Left ventricle myocardium inferior (tissue), 1 donor: ENCODE measurements at regions not wholly inside any gene's neighbourhood (a gene's known extent, or its start where the extent isn't known, plus 50 kb on each side); places are given as distances from the start of the nearest gene placed in this dataset.
"Not testable (repeated sequence)": the region's sequence is repeated elsewhere in the genome, so short reads cannot be mapped to it uniquely, and the experiment has no call there.

Source experiments
- DNase-seq: peaks from one replicate; pipeline ENCODE4 v3.0.0-alpha.2; 2020
- H3K27ac ChIP-seq: fragments of 200-600 bp; replicated peaks from 2 replicates; pipeline ENCODE4 v1.8.0; 2021
- H3K27me3 ChIP-seq: fragments of 200-600 bp; 2 replicates; pipeline ENCODE4 v1.8.0; 2021; ENCODE audit warnings: low read depth
- H3K36me3 ChIP-seq: fragments of 200-600 bp; 2 replicates; pipeline ENCODE4 v1.8.0; 2021
- H3K4me1 ChIP-seq: fragments of 200-600 bp; 2 replicates; pipeline ENCODE4 v1.8.0; 2021
- H3K4me3 ChIP-seq: fragments of 200-600 bp; 2 replicates; pipeline ENCODE4 v1.8.0; 2021; ENCODE audit warnings: mild to moderate bottlenecking, moderate library complexity
- H3K9me3 ChIP-seq: fragments of 200-600 bp; replicated peaks from 2 replicates; pipeline ENCODE4 v1.8.0; 2021
- CTCF ChIP-seq: fragments of 200-600 bp; IDR thresholded peaks from 2 replicates; pipeline ENCODE4 v1.8.0; 2021; ENCODE audit warnings: antibody characterized with exemption, mild to moderate bottlenecking, borderline replicate concordance
- intact Hi-C: fragments of 100-400 bp; cut with micrococcal nuclease; formaldehyde crosslinking; loops from one replicate; pipeline ENCODE4 v1.11.0; 2022
- donor health status: DM: no; HTN: yes; CAD: no; lungs with severe emphysema.

- H3K27ac ChIP-seq, result no peak overlapping the region
- no peaks in the 10 kb centered on the region for H3K36me3 ChIP-seq
- H3K4me3 ChIP-seq, result no peak overlapping the region
- no peaks in the 10 kb centered on the region for H3K27me3 ChIP-seq
- no peaks in the 10 kb centered on the region for H3K4me1 ChIP-seq
- no peak for TF ChIP-seq CTCF
- peaks cover 23% of the 10 kb centered on the region for H3K9me3 ChIP-seq
- intact Hi-C loops, result no loop called here
- no peak for DNase-seq
These were observed 412.4 kb upstream of the CAMK1G start for GRCh38 chr1:209171151-209171550.

GRCh38 chr1:209172286-209172685 is 411.2 kb upstream of the CAMK1G start:
- H3K27ac ChIP-seq, result no peak overlapping the region
- intact Hi-C loops, result no loop called here

GRCh38 chr1:209172792-209173542 is 410.5 kb upstream of the CAMK1G start:
- H3K4me1 ChIP-seq, H3K9me3 ChIP-seq, H3K36me3 ChIP-seq, H3K4me3 ChIP-seq, intact Hi-C loops, H3K27ac ChIP-seq, DNase-seq, H3K27me3 ChIP-seq: not testable (repeated sequence)

More at GRCh38 chr1:209172286-209172685, 411.2 kb upstream of the CAMK1G start:
- Histone ChIP-seq H3K9me3 (peaks cover 13% of the 10 kb centered on the region), H3K27me3 (no peaks in the 10 kb centered on the region), H3K4me3 (no peak overlapping the region), H3K4me1 (no peaks in the 10 kb centered on the region), H3K36me3 (no peaks in the 10 kb centered on the region)
- TF ChIP-seq CTCF, result no peak
- DNase-seq, result no peak

- H3K36me3 ChIP-seq, DNase-seq, intact Hi-C loops, H3K4me1 ChIP-seq, H3K27me3 ChIP-seq, H3K27ac ChIP-seq, H3K4me3 ChIP-seq: not testable (repeated sequence)
- H3K9me3 ChIP-seq, result peaks cover 16% of the 10 kb centered on the region
These were observed 409.7 kb upstream of the CAMK1G start for GRCh38 chr1:209173796-209174195.

GRCh38 chr1:209176866-209177430 is 406.6 kb upstream of the CAMK1G start:
- H3K4me1 ChIP-seq, result no peaks in the 10 kb centered on the region
- H3K27me3 ChIP-seq, result no peaks in the 10 kb centered on the region
- no peak overlapping the region for H3K4me3 ChIP-seq
- TF ChIP-seq CTCF, result no peak
- H3K9me3 ChIP-seq, result peaks cover 39% of the 10 kb centered on the region
- intact Hi-C loops, result no loop called here
- no peak for DNase-seq
- H3K27ac ChIP-seq, result no peak overlapping the region
- H3K36me3 ChIP-seq, result no peaks in the 10 kb centered on the region

GRCh38 chr1:209183195-209183594 is 400.3 kb upstream of the CAMK1G start:
- no peak for DNase-seq
- intact Hi-C loops, result no loop called here
- TF ChIP-seq CTCF, result no peak
- Histone ChIP-seq H3K27ac (no peak overlapping the region), H3K9me3 (peaks cover 43% of the 10 kb centered on the region), H3K27me3 (no peaks in the 10 kb centered on the region), H3K4me1 (no peaks in the 10 kb centered on the region), H3K4me3 (no peak overlapping the region), H3K36me3 (no peaks in the 10 kb centered on the region)
